C4-2B (cell line): ENCODE measurements at regions not wholly inside any gene's neighbourhood (a gene's known extent, or its start where the extent isn't known, plus 50 kb on each side); places are given as distances from the start of the nearest gene placed in this dataset.

ENCODE experiments used
- ZFX ChIP-seq: fragments of 450-650 bp; IDR thresholded peaks from 2 replicates; pipeline ENCODE4 v1.6.1; 2017
- TF ChIP-seq, protein P1 (sequence below): fragments of 450-650 bp; conservative IDR thresholded peaks from 2 replicates; pipeline ENCODE4 v1.5.1; 2017; ENCODE audit warnings: mild to moderate bottlenecking

DNA sequence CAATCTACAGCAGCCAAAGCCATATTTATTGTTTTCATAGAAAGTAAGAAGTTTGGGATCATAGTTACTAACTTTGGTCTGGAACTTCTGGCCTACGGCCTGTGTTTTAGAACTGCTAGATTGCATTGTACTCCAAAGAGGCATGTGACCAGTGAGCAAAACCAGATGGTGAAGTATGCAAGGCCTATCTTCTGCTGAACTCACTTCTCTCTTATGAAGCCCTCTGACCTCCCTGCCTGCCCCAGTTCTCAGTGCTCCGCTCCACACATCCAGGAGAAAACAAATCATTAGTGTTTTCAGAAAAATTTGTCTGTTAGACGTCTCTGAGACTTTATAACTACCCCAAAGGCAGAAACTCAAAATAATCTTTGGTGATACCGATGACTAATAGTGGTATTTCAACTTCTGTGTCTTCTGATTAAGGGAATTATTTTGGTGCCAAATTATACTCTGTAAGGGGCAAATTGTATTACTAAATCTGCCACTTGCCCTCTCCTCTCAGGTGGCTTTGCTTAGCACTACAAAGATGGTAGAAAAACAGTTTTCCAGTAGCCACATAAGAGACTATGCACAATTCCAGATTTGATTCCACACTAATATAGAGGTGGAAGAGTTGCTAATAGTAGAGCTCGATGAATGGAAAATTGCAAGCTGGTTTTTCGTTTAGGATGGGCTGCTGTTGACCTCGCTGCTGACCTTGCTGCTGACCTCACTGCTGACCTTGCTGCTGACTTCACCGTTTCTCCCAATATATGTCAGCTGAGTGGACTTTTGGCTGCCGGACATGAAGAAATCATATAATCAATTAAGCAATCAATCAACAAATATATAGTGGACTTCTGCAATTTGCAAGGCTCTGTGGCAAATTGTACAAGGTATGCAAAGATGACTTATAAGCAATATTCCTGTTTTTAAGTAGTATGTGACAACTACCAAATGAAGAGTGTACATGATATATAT, 147.5 kb downstream of the KITLG start:
- TF ChIP-seq, protein P1, sequence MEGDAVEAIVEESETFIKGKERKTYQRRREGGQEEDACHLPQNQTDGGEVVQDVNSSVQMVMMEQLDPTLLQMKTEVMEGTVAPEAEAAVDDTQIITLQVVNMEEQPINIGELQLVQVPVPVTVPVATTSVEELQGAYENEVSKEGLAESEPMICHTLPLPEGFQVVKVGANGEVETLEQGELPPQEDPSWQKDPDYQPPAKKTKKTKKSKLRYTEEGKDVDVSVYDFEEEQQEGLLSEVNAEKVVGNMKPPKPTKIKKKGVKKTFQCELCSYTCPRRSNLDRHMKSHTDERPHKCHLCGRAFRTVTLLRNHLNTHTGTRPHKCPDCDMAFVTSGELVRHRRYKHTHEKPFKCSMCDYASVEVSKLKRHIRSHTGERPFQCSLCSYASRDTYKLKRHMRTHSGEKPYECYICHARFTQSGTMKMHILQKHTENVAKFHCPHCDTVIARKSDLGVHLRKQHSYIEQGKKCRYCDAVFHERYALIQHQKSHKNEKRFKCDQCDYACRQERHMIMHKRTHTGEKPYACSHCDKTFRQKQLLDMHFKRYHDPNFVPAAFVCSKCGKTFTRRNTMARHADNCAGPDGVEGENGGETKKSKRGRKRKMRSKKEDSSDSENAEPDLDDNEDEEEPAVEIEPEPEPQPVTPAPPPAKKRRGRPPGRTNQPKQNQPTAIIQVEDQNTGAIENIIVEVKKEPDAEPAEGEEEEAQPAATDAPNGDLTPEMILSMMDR: no peak
- no peak for TF ChIP-seq ZFX
